ENCODE measurements at regions not wholly inside any gene's neighbourhood (a gene's known extent, or its start where the extent isn't known, plus 50 kb on each side); places are given as distances from the start of the nearest gene placed in this dataset.
"Not testable (repeated sequence)": the region's sequence is repeated elsewhere in the genome, so short reads cannot be mapped to it uniquely, and the experiment has no call there.

DNA sequence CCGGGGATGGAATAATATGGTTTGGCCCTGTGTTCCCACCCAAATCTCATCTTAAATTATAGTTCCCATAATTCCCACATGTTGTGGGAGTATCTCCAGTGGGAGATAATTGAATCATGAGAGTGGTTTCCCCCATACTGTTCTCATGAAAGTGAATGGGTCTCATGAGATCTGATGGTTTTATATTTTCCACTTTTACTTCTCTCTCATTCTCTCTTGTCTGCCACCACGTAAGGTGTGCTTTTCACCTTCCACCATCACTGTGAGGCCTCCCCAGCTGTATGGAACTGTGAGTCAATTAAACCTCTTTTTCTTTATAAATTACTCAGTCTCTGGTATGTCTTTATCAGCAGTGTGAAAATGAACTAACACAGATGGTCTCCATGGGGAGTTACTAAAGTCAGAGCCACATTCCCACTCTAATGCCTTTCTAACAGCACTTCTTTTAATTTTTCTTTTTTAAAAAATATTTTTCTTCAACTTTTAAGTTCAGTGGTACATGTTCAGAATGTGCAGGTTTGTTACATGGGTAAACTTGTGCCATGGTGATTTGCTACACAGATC lies 306.6 kb downstream of the DTHD1 start:
- DNase-seq, result no peak
- Histone ChIP-seq H3K27me3 (no peaks in the 10 kb centered on the region), H3K4me3 (no peak overlapping the region), H3K4me1 (no peaks in the 10 kb centered on the region), H3K36me3 (no peaks in the 10 kb centered on the region), H3K9me3 (peaks cover 0 to 4% (median 0%) of the 10 kb centered on the region in 3 donors), H3K27ac (no peak overlapping the region)
- intact Hi-C loops (cut with DNase I; ENCODE audit: low total_unique reads), result no loop called here
- TF ChIP-seq, protein P1, sequence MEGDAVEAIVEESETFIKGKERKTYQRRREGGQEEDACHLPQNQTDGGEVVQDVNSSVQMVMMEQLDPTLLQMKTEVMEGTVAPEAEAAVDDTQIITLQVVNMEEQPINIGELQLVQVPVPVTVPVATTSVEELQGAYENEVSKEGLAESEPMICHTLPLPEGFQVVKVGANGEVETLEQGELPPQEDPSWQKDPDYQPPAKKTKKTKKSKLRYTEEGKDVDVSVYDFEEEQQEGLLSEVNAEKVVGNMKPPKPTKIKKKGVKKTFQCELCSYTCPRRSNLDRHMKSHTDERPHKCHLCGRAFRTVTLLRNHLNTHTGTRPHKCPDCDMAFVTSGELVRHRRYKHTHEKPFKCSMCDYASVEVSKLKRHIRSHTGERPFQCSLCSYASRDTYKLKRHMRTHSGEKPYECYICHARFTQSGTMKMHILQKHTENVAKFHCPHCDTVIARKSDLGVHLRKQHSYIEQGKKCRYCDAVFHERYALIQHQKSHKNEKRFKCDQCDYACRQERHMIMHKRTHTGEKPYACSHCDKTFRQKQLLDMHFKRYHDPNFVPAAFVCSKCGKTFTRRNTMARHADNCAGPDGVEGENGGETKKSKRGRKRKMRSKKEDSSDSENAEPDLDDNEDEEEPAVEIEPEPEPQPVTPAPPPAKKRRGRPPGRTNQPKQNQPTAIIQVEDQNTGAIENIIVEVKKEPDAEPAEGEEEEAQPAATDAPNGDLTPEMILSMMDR (IDR thresholded peaks at IDR 0.05), result no peak

DNA sequence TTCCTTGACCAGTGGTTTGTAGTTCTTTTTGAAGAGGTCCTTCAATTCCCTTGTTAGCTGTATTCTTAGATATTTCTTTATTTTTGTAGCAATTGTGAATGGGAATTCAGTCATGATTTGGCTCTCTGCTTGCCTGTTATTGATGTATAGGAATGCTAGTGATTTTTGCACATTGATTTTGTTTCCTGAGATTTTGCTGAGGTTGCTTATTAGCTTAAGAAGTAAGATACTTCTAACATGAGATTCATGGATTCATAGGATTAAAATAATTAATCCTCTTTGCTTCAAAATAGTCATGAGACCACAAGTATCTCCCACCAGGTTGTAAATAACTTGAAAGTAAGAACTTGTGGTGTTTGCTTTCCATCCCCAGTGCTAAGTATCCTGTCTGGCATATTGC lies 308.9 kb downstream of the DTHD1 start:
- no peak for DNase-seq
- Histone ChIP-seq H3K36me3 (no peaks in the 10 kb centered on the region), H3K9me3 (peaks cover 0 to 4% (median 0%) of the 10 kb centered on the region in 3 donors), H3K27me3 (no peaks in the 10 kb centered on the region), H3K4me1 (no peaks in the 10 kb centered on the region), H3K4me3 (no peak overlapping the region), H3K27ac (no peak overlapping the region)
- intact Hi-C loops (cut with DNase I; ENCODE audit: low total_unique reads), result no loop called here
- TF ChIP-seq, protein P1 (IDR thresholded peaks at IDR 0.05), result no peak

DNA sequence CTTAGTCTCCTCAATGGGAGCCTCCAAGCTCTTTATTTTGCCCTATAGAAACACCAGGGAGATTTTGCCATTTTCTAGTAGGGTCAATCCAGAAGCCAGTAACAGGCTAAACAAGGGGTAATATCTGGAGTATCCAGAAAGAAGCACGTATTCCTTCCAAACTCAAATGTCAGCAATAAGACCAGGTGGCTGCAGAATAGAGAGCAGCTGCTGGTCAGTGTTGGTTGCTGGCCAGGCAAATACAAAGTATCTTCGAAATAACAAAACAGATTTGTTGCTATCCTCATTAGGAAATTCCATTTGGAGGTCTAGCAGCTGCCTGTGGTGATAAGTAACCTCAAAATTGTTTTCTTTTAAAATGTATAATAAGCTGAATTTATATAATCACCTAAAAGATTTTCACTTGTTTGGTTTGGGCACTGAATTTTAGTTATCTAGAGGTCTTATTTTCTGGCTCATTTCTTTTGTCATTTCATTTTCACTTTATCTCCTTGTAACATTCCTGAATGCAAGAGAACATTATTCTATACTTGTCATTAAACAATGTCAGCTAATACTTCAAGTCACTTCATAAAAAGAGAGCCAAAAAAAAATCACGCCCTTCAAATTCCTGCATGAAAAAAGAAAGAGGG lies 320.6 kb downstream of the DTHD1 start:
- no peaks in the 10 kb centered on the region for H3K9me3 ChIP-seq
- no peaks in the 10 kb centered on the region for H3K4me1 ChIP-seq
- no peak overlapping the region for H3K4me3 ChIP-seq
- no peaks in the 10 kb centered on the region for H3K36me3 ChIP-seq
- DNase-seq, result no peak
- TF ChIP-seq, protein P1 (IDR thresholded peaks at IDR 0.05), result no peak
- intact Hi-C loops (cut with DNase I; ENCODE audit: low total_unique reads), result no loop called here
- no peaks in the 10 kb centered on the region for H3K27me3 ChIP-seq
- H3K27ac ChIP-seq, result no peak overlapping the region

DNA sequence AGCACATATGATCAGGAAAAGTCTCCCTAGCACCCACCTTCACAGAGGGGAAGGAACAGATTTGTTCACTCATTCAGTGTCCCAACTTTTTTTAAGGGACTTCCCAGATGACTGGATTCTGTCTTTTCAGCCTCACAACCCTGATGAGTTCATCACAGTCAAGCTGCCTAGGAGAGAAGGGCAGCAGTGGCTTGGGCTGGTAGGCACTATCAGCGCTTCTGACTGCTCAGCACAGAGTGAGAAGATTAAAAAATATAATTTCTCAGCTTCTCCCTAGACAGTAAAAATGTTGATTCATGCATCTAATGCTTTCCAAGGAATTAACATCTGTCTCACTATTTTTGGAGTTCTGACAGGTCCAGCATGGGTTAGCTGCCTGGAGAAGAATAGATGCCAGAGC lies 328.2 kb downstream of the DTHD1 start:
- no peak for DNase-seq
- Histone ChIP-seq H3K27ac (no peak overlapping the region), H3K27me3 (no peaks in the 10 kb centered on the region), H3K4me1 (no peaks in the 10 kb centered on the region), H3K9me3 (no peaks in the 10 kb centered on the region), H3K4me3 (no peak overlapping the region), H3K36me3 (no peaks in the 10 kb centered on the region)
- TF ChIP-seq, protein P1 (IDR thresholded peaks at IDR 0.05), result no peak
- intact Hi-C loops (cut with DNase I; ENCODE audit: low total_unique reads), result no loop called here

DNA sequence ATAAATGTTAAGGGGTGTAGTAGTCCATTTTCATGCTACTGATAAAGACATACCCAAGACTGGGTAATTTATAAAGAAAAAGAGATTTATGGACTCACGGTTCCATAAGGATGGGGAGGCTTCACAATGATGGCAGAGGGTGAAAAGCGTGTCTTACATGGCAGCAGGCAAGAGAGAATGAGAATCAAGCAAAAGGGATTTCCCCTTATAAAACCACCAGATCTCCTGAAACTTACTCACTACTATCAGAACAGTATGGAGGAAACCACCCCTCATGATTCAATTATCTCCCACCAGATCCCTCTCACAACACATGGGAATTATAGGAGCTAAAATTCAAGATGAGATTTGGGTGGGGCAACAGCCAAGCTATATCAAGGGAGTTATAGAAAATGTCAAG lies 329.2 kb downstream of the DTHD1 start:
- H3K4me1 ChIP-seq, result no peaks in the 10 kb centered on the region
- intact Hi-C loops (cut with DNase I; ENCODE audit: low total_unique reads), result no loop called here
- H3K27ac ChIP-seq, result no peak overlapping the region
- no peaks in the 10 kb centered on the region for H3K36me3 ChIP-seq
- TF ChIP-seq, protein P1 (IDR thresholded peaks at IDR 0.05), result no peak
- no peak for DNase-seq
- H3K9me3 ChIP-seq, result no peaks in the 10 kb centered on the region
- H3K4me3 ChIP-seq, result no peak overlapping the region
- H3K27me3 ChIP-seq, result no peaks in the 10 kb centered on the region

DNA sequence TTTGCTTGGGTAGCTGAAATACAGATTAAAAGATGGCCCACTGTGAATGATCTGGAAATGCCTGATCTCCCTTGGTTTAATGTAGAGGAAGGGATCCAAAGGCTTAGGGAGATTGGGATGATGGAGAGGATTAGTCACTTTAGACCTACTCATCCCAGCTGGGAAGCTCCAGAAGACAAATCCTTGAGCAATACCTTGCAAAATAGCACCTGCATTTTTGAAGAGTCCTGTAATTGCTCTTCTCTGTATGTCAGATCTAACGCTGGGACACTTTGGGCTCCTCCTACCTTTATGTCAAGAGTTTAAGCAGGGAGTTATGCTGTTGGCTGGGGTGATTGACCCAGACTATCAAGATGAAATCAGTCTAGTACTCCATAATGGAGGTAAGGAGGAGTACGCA lies 331.7 kb downstream of the DTHD1 start:
- DNase-seq; H3K9me3 ChIP-seq; H3K27ac ChIP-seq; intact Hi-C loops (cut with DNase I; ENCODE audit: low total_unique reads); H3K36me3 ChIP-seq; H3K4me1 ChIP-seq; H3K27me3 ChIP-seq; H3K4me3 ChIP-seq: not testable (repeated sequence)
